ENCODE measurements at regions not wholly inside any gene's neighbourhood (a gene's known extent, or its start where the extent isn't known, plus 50 kb on each side); places are given as distances from the start of the nearest gene placed in this dataset.

GRCh38 chr12:89799316-89799715 lies 90.7 kb upstream of the ATP2B1 start:
- no peaks in the 10 kb centered on the region for H3K27me3 ChIP-seq (ENCODE audit: control insufficient read depth in 3 of 3, insufficient read depth in 3 of 3, low read length in 2 of 3)
- ATAC-seq (ENCODE audit: insufficient read depth, low FRiP score) (no peak), DNase-seq (no peak)
- no peaks in the 10 kb centered on the region for H3K9me3 ChIP-seq (ENCODE audit: control insufficient read depth in 4 of 4, insufficient read depth in 3 of 4, low read length in 3 of 4)
- H3K36me3 ChIP-seq (ENCODE audit: control insufficient read depth in 4 of 4, insufficient read depth in 4 of 4, low read length in 4 of 4): no peaks in the 10 kb centered on the region
- no peak overlapping the region for H3K9ac ChIP-seq (ENCODE audit: insufficient read depth in 1 of 2, low read length in 2 of 2)
- H3K4me1 ChIP-seq (ENCODE audit: control insufficient read depth in 5 of 5, insufficient read depth in 5 of 5, low read length in 5 of 5): no peaks in the 10 kb centered on the region
- TF ChIP-seq, protein P1, sequence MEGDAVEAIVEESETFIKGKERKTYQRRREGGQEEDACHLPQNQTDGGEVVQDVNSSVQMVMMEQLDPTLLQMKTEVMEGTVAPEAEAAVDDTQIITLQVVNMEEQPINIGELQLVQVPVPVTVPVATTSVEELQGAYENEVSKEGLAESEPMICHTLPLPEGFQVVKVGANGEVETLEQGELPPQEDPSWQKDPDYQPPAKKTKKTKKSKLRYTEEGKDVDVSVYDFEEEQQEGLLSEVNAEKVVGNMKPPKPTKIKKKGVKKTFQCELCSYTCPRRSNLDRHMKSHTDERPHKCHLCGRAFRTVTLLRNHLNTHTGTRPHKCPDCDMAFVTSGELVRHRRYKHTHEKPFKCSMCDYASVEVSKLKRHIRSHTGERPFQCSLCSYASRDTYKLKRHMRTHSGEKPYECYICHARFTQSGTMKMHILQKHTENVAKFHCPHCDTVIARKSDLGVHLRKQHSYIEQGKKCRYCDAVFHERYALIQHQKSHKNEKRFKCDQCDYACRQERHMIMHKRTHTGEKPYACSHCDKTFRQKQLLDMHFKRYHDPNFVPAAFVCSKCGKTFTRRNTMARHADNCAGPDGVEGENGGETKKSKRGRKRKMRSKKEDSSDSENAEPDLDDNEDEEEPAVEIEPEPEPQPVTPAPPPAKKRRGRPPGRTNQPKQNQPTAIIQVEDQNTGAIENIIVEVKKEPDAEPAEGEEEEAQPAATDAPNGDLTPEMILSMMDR (IDR thresholded peaks at IDR 0.05; ENCODE audit: control extremely low read depth, extremely low read depth): no peak
- no peak overlapping the region for H3K27ac ChIP-seq (ENCODE audit: low read depth in 1 of 2, low read length in 1 of 2)
- WGBS, 2 donors: 93 to 96% methylated on average over 3 of the region's 3 CpGs
- H3K4me3 ChIP-seq: no peak overlapping the region

- no peaks in the 10 kb centered on the region for H3K27me3 ChIP-seq (ENCODE audit: control insufficient read depth in 3 of 3, insufficient read depth in 3 of 3, low read length in 2 of 3)
- TF ChIP-seq, protein P1 (IDR thresholded peaks at IDR 0.05; ENCODE audit: control extremely low read depth, extremely low read depth): no peak
- H3K4me1 ChIP-seq (ENCODE audit: control insufficient read depth in 5 of 5, insufficient read depth in 5 of 5, low read length in 5 of 5): no peaks in the 10 kb centered on the region
- DNase-seq (no peak), ATAC-seq (ENCODE audit: insufficient read depth, low FRiP score) (no peak)
- WGBS, 2 donors: 83 to 87% methylated on average over 2 of the region's 2 CpGs
- no peaks in the 10 kb centered on the region for H3K36me3 ChIP-seq (ENCODE audit: control insufficient read depth in 4 of 4, insufficient read depth in 4 of 4, low read length in 4 of 4)
- no peak overlapping the region for H3K9ac ChIP-seq (ENCODE audit: insufficient read depth in 1 of 2, low read length in 2 of 2)
- H3K4me3 ChIP-seq: no peak overlapping the region
- H3K27ac ChIP-seq (ENCODE audit: low read depth in 1 of 2, low read length in 1 of 2): no peak overlapping the region
- no peaks in the 10 kb centered on the region for H3K9me3 ChIP-seq (ENCODE audit: control insufficient read depth in 4 of 4, insufficient read depth in 3 of 4, low read length in 3 of 4)
These were observed 88.8 kb upstream of the ATP2B1 start for GRCh38 chr12:89797436-89797835.

DNA sequence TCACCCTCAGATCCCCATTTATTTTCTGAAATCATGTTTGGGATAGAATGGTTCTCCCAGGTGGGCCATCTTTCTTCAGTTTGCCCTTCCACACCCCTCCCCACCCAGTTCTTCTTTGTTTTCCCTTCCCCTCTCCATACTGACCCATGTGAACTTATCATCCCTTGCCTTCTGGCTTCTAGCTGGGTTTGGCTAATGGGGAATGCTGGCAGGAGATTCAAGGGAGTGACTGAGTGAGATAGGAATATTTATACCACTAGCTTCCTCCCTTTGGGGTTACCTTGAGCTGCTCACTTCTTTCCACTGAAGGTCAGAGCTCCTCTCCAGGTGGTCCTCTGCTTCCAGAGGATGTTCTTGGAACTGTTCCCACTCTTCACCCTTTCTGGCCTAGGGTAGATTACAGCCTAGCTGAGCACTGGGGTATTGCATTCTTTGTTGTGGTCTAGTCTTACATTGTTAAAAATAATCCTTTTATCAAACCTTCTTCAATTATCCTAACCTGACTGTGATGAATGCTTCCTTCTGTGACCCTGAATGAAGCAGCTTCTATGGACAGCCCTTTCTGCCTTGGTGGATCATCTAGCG lies 88.3 kb upstream of the ATP2B1 start:
- no peaks in the 10 kb centered on the region for H3K9me3 ChIP-seq (ENCODE audit: control insufficient read depth in 4 of 4, insufficient read depth in 3 of 4, low read length in 3 of 4)
- H3K4me3 ChIP-seq: no peak overlapping the region
- H3K27ac ChIP-seq (ENCODE audit: low read depth in 1 of 2, low read length in 1 of 2): no peak overlapping the region
- TF ChIP-seq, protein P1 (IDR thresholded peaks at IDR 0.05; ENCODE audit: control extremely low read depth, extremely low read depth): no peak
- ATAC-seq (ENCODE audit: insufficient read depth, low FRiP score) (no peak), DNase-seq (no peak)
- H3K4me1 ChIP-seq (ENCODE audit: control insufficient read depth in 5 of 5, insufficient read depth in 5 of 5, low read length in 5 of 5): no peaks in the 10 kb centered on the region
- 96 to 98% methylated on average over 1 of the region's 1 CpG for WGBS, 2 donors
- no peaks in the 10 kb centered on the region for H3K27me3 ChIP-seq (ENCODE audit: control insufficient read depth in 3 of 3, insufficient read depth in 3 of 3, low read length in 2 of 3)
- no peak overlapping the region for H3K9ac ChIP-seq (ENCODE audit: insufficient read depth in 1 of 2, low read length in 2 of 2)
- no peaks in the 10 kb centered on the region for H3K36me3 ChIP-seq (ENCODE audit: control insufficient read depth in 4 of 4, insufficient read depth in 4 of 4, low read length in 4 of 4)

GRCh38 chr12:89793946-89794345 lies 85.3 kb upstream of the ATP2B1 start:
- ATAC-seq (ENCODE audit: insufficient read depth, low FRiP score): no peak
- H3K4me1 ChIP-seq (ENCODE audit: control insufficient read depth in 5 of 5, insufficient read depth in 5 of 5, low read length in 5 of 5): no peaks in the 10 kb centered on the region
- H3K9me3 ChIP-seq (ENCODE audit: control insufficient read depth in 4 of 4, insufficient read depth in 3 of 4, low read length in 3 of 4): no peaks in the 10 kb centered on the region
- DNase-seq: no peak
- H3K27ac ChIP-seq (ENCODE audit: low read depth in 1 of 2, low read length in 1 of 2): no peak overlapping the region
- no peaks in the 10 kb centered on the region for H3K27me3 ChIP-seq (ENCODE audit: control insufficient read depth in 3 of 3, insufficient read depth in 3 of 3, low read length in 2 of 3)
- no peak overlapping the region for H3K9ac ChIP-seq (ENCODE audit: insufficient read depth in 1 of 2, low read length in 2 of 2)
- H3K36me3 ChIP-seq (ENCODE audit: control insufficient read depth in 4 of 4, insufficient read depth in 4 of 4, low read length in 4 of 4): no peaks in the 10 kb centered on the region
- no peak overlapping the region for H3K4me3 ChIP-seq
- TF ChIP-seq, protein P1 (IDR thresholded peaks at IDR 0.05; ENCODE audit: control extremely low read depth, extremely low read depth): no peak

Data from lung (tissue), 11 donors.